Frontal cortex (tissue), 3 donors: ENCODE measurements at regions not wholly inside any gene's neighbourhood (a gene's known extent, or its start where the extent isn't known, plus 50 kb on each side); places are given as distances from the start of the nearest gene placed in this dataset.

Source experiments
- DNase-seq, 2 donors: peaks; one replicate each; pipeline ENCODE4 v3.0.0; 2012; ENCODE audit warnings: low spot score in 2 of 2
- FAIRE-seq: peaks from 2 replicates; lab custom pipeline; 2012; peaks lifted over from hg19 to GRCh38; lab: Jason Lieb, UNC
- donor health status: control.
- donor health status: control.
- donor health status: control.

DNA sequence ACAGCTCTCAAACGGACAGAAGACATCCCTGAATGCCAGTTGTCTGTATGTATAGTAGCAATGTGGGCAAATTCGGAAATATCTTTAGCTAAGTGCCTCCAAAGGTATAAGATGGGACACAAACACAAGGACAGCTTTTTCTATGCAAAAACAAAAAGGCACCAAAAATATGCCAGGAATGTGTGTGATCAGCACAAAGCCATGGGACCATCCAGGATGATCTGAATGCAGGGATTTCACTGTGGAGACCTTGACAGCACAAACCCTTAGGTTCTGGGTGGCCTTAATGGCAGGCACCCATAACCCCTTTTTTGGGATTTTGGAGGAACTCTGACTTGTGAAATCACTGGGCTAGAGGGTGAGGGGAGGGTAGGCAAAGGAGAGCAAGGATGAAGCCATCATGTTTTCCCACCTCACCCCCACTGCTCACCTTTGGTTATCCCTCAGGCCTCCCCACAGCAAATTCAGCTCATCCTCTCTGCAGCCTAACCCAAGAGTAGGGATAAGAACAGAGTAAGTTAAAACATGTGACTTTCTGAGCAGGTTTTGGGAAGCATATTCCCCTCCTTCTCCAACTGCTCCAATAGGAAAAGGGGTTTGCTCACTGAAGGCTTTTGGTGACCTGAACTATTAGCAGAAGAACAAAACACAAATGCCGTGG, 154.6 kb downstream of the SNX19 start:
- no peak for DNase-seq

DNA sequence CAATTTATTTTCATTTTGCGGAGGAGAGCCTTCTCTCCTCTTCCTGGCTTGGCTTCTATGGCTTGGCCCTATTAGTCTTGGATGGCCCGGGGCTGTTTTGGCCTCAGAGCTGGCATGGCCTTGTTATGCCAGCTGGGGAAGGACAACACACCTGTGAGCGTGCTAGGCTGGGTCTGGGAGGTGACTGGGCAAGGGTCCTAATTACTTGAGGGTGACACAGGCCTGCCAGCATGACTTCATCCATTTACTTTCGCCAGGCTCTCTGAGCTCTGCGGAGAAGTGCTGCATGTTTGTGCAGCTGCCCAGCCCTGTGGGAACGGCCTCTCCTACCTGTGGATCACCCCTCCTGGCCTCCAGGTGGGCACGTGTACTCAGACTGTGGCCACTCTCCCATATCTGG, 153.6 kb downstream of the SNX19 start:
- FAIRE-seq (no peak), DNase-seq (no peak)

More for the DNA sequence above, 154.6 kb downstream of the SNX19 start:
- no peak for FAIRE-seq

DNA sequence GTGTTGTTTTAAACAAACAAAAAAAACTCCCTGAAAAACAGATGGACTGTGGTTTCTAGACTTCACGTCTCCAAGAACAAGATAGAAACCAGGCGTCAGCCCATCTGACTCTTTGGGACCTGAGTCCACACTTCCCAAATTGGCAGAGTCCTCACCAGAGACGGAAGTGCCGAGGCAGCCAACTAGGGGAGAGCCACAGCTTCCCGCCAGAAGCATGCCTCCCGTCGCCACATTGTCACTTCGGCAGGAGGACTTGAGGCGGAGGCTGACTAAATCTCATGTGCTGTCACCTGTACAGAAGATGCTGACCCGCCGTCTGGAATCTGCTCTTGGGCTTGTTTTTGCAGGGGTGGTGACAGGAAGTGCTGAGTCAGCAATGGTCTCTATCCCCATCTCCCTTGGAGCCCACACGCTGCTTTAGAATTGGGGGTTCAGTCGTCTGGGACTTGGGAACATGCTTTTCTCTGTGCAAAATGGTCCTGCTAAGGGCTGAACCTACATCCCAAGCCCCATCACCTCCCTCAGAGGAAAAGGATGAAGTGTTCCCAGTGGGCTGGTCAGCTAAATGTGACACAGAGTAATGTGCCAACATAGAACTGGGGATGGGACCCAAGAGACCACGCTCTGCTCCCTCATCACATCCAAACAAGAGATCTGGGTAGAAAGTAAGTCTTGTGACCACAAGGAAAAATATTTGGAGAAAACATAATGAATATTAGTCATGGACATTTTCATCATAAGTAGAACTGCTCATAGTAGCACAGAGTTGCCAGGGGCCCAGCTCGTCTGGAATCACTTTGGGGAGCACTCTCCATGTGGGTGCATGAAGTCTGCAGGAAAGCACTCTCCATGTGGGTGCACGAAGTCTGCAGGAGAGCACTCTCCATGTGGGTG, 152.9 kb downstream of the SNX19 start:
- DNase-seq (no peak), FAIRE-seq (no peak)

DNA sequence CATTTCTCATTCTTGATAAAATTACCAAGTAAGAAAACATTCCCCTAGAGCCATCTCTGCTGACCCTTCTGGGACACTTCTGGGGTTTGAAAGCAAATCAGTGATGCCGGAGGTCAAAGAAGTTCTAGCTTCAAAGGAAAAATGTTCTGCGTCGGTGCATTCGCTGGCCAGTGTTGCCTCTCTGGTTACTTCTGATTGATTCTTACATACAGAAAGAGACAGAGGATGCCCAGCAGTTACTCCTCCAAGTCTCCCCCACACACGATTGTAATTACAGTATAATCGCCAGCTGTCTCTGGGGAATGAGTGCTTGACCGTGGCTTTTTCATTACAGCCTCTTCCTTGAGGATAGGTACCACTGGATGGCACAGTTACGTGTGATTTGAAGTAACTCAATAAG, 150.9 kb downstream of the SNX19 start:
- DNase-seq (no peak), FAIRE-seq (no peak)

DNA sequence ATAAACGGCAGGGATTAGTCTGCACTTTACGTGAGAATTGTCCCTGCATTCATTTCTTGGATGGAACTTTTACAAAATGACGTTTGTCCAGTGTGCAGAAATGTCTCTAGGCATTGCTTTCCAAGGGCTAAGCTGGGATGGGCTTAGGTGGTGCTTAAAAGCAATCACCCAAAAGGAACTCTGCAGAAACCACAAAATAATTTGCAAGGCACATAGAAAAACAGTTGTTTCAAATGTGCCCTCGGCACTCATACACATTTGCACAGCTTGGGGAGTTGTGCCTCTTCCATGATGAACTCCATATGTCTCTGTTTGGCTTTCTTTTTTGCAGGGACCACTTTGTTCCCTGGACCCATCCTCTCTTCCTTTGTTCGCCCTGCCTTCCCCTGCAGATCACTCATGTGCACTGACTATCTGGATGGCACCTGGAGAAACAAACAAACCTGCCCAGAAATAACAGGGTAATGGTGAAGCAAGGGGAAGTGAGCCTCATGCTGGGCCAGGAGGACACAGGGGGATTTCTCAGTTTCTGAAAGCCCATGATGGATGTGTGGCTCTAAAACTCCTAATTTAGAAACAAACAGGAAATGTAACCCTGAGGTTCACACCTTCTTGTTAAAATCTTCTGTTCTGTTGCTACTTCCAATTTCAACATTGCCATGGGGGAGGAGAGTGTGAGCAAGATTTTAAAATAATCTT, 150.2 kb downstream of the SNX19 start:
- FAIRE-seq (no peak), DNase-seq (no peak)

DNA sequence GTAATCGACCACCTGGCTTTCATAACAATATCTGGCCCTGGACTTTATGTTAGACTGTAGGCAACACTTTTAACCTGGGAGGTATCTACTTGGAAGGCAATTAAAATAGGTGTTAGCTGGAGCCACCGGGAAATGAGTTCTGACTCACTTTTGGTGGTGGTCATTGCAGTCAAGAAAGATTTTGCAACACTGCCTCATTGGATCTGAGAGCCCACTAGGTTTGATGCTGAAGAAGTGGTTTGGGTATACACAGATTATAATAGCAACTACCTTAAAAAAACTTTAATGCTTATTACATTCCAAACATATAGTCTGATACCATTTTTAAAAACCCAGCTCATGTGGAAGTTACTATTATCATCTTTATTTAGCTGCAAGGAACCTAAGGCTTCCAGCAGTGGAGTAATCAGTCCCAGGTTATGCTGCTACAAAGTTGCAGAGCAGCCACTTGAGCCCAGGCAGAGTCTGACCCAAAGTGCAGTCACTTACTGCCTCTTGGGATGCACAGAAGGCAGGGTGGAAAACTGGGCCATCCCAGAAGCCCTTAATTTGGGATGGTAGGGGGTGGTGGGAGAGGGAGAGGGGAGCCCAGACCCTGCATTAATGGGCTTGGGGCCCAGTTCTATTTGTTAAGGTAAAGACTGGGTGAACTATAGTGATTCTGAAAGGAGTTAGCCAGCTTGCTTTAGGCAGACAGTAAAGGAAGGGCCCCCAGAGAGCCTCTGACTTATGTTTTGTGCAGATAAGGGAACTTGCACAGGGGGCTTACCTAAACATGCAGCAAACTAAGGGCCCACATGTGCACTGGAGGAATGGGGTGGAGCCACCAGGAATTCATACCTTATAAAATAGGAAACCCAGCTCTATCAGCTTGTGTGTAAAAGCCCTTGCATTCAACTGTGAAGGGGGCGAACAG, 149.4 kb downstream of the SNX19 start:
- FAIRE-seq (no peak), DNase-seq (no peak)

DNA sequence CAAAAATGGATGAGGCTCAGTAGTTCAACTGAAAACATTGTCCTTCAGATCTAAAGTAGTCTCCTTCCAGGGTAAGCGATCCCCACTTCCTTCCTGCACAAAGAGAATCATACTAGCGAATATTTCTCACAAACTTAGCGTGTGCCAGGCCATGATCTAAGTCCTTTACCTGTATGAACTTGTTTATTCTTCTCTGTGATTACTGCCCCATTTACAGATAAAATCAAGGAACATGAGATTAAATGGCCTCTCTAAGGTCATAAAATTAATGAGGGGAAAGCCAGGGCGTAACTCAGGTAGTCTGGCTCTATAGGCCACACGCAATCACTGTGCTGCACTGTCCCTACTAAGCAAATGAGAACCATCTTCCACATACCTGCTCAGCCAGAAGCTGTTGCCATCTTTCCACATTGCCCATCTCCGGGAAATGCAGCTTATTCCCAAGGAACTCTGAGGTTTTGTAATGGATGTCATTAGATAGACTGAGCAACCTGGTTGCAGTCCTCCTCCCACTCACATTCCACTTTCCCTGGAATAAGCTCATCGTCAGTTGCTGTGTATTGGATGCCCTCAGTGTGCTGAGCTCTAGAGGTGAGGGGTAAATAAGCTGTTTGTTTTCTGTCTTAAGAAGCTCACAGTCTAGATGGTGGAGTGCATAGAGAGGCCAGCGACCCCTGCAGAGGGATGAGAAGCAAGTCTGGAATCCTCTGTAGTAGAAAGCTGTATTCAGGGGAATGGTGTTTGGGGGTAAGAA, 146.3 kb downstream of the SNX19 start:
- no peak for DNase-seq
- no peak for FAIRE-seq

DNA sequence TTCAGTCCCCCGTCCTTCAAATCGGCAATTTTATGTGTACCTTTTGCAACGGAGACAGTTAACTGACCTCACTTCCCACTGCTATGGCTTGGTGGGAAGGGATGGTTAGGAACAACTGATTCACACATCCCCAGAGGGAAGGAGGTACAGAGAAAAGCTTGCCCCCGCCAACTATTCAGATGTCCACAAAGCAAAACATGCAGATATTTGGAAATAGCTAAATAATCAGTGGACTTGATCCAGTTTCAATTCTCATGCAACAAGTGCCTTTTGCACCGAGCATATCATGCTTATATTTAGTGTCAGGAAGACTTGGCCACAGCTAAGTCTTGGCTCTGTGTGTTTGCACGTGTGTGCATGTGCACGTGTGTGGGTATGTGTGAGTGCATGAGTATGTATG, 144.6 kb downstream of the SNX19 start:
- DNase-seq = no peak
- no peak for FAIRE-seq

DNA sequence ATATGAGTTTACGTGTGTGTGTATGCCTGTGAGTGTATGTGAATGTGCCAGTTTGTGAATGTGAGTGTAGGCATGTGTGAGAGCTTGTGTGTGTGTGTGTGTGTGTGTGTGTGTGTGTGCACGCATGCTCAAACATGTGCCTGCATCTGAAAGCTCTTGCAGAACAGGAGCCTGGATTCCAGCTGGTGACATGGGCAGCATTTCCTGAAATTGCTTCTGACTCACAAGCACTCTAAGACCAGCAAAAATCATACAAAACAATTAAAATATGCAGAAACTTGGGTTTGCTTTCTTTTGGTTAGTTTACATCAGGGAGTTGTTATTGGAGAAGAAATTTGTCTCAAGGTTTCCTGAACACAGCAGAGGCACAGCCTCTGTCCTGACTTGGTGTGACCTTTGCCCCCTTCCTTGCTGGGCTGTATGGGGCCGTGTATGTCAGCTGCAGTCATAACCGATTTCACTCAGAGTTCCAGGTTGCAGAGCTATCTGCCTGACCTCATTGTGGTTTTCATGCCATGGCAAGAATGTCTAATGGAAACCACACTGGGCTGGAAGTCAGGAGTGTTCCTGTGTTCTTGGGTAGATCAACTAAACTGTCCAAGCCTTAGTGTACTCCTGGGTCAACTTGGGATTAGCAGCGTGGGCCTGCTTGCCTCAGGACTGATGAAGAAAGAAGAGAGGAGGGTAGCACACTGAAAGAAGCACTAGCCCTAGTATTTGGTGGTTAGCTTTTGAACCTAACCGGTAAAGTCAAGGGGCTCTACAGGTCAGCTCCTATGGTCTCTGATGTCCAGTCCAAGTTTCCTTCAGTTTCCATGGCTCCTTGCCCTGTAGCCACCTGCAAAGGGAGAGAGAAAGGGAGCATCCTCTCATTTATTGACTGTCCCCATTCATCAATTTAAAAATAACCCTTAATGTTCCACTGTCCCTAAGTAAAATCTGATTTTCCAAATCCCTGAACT, 143.7 kb downstream of the SNX19 start:
- FAIRE-seq (no peak), DNase-seq (no peak)

DNA sequence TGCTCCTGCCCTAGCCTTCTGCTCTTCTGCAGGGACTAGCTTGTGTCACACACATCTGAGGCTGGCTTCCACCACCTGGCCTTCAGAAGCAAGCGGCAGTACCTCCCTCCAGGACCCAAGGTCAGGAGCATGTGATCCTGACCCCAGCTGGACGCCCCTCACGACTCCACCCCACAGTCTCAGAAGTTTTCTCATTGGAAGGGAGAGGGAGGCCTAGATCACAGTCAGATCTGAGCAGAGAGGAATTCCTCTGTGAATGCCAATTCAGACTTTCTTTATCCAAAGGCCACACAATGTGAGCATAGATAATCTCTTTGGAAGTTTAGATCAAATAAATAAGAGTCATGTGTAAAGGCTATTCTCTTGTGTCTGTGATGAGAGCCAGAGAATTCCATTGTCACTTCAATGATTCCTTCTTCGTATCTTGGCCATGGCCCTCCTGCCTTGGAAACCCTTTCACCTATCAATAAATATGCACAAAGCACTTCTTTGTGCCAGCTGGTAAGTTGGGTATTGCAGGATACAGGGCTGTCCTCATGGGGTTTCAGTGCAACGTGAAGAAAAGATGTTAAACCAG, 142.9 kb downstream of the SNX19 start:
- FAIRE-seq (no peak), DNase-seq (no peak)

DNA sequence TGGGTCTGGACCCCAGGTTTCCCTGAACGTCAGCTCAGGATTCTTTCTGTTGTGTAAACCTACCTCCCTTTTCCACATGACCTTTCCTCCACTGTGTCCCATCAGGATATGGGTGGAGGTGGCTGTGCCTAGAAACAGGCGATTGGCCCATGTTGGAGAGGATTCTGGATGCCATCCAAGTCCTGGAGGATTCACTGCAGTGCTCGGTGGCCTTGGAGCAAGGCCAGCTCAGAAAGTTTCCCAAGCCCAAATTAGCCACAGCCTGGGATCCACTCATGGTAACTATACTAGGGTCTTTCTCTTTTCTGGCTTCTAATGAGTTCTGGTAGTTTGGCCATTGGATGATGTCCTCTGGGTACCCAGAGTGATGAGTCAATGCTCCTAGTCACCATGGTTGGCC, 141.6 kb downstream of the SNX19 start:
- FAIRE-seq (no peak), DNase-seq (no peak)

DNA sequence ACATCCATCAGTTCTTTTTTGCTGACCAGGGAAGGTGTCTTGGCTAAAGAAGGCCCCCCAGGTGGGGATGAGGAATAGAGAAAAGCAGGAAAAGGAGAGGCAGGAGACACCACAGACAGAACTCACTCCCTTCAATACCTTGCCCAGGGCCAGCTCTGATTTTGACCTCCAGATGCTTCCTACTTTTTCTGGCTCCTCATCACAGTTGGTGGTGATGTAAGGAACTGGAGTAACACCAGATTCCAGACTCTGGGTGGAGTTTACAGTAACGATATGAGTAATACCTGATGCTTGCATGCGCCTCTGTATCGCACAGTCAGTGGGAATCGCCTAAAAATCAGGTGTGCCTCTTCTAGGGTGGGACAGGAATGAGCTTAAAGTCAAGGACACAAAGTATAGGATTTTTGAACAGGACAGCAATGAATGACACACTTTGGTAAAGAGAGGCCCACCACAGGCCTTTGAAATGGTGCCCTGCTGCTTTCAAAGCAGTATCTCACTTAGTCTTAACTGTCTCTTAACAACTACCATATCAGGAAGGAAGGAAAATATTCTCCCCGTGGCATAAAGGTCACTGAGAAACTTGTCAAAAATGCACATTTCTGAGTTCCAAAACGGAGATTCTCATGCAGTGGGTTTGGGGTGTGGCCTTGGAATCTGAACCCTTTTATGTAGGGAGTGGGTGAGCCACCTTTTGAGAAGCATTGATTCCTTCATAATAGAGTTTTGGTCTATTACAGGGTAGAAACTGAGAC, 140.8 kb downstream of the SNX19 start:
- DNase-seq (no peak), FAIRE-seq (no peak)

DNA sequence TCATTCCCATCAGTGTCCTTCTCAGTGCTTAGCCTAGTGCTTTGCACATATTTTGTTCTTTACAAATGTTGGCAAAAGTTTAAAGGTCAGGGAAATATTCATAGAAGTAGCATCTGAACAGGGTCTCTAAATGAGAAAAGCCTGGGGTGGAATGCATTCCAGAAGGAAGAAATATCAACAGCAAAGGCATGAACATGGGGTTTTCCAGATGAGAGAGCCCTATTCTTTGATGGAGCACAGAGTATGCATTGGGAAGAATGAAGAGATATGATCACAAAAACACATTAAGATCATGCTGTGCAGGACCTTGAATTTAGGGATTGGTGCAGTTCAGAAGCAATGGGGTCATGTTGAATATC, 140.2 kb downstream of the SNX19 start:
- FAIRE-seq (no peak), DNase-seq (no peak)

DNA sequence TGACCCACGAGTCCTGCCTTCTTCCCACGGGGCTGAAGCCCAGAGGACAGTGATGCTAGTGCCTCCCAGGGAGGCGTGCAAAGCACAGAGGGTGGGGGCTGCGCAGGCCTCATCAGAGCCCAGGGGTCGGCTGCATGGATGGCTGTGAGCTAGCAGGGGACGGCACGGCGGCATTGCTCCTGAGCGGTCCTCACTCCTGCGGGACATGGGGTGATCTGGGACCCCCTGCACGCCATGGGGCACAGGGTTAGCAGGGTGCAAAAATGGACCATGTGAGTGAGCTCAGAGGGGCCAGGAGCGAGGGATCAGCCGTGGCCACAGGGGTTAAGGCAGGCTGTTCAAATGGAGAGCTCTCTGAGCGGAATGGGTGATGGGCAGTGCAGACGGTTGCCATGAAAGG, 138.3 kb downstream of the SNX19 start:
- DNase-seq (no peak), FAIRE-seq (no peak)

DNA sequence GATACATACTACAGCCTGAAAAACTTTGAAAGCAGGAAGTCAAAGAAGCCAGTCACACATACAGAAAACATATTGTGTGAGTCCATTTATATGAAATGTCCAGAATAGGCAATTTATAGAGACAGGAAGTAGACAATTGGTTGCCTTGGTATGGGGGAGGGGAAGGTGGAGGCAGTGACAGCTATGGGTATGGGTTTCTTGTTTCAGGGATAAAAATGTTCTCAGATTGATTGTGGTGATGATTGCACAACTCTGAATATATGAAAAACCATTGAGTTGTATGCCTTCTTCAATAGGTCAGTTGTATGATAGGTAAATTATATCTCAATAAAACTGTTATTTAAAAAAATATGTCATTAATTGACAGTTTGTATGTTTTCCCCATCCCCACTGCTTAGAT, 137.6 kb downstream of the SNX19 start:
- no peak for FAIRE-seq

DNA sequence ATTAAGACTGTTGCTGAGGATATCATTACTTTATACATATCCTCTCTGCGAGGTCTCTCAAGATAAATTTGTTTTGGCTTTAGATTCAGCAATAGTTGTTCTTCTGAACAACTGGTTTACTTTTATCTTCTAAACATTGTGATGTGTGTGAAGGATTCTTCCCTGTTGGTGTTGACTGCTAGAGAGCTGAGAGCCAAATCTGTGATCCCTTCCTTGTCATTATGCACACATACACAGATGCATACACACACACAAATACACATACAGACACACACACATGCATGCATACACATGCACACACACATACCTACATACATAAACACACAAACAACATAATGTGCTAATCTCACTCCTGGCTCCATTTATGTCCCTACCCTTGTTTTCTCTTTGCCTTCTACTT, 137.0 kb downstream of the SNX19 start:
- DNase-seq (no peak), FAIRE-seq (no peak)

More for the DNA sequence above, 137.6 kb downstream of the SNX19 start:
- DNase-seq = no peak

DNA sequence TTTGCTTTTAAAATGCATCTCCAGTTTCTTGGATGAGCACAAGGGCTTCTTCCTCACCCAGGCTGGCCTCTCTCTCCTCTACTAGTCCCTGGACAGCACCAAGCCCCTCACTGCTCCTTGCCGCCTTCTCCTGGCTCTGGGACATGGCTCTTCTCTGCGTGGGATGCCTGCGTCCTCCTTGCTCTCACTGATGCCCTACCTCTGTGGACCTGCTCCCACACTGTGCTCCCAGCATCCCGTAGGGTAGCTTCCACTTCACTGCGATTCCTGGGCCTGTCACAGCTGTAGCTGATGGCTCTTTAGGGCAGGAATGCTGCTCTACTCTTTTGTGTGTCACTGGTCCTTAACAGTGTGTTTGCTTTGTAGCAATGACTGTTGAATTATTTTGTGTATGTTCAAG, 136.3 kb downstream of the SNX19 start:
- DNase-seq (no peak), FAIRE-seq (no peak)
